ENCODE measurements at regions not wholly inside any gene's neighbourhood (a gene's known extent, or its start where the extent isn't known, plus 50 kb on each side); places are given as distances from the start of the nearest gene placed in this dataset.

DNA sequence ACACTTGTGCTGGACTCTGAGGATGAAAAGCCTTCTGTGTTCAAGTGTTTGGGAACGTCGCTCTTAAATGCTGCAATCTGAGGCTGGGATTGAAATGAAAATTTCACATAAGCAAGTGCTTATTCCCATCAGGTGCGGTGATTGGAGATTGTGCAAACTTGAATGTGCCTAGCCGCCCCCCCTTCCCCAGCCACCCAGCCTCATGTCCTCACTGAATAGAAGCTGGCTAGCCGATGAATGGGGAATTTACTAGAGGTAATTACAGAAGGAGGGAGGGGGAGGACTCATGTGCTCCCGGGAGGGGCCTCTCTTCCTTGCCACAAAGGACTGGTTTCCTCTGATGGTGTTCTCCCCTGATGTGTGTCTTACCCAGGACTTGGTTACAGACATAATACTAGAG lies 544.8 kb upstream of the EEF2KMT start:
- TF ChIP-seq, protein P1, sequence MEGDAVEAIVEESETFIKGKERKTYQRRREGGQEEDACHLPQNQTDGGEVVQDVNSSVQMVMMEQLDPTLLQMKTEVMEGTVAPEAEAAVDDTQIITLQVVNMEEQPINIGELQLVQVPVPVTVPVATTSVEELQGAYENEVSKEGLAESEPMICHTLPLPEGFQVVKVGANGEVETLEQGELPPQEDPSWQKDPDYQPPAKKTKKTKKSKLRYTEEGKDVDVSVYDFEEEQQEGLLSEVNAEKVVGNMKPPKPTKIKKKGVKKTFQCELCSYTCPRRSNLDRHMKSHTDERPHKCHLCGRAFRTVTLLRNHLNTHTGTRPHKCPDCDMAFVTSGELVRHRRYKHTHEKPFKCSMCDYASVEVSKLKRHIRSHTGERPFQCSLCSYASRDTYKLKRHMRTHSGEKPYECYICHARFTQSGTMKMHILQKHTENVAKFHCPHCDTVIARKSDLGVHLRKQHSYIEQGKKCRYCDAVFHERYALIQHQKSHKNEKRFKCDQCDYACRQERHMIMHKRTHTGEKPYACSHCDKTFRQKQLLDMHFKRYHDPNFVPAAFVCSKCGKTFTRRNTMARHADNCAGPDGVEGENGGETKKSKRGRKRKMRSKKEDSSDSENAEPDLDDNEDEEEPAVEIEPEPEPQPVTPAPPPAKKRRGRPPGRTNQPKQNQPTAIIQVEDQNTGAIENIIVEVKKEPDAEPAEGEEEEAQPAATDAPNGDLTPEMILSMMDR (conservative IDR thresholded peaks at IDR 0.05 in 1 of 2, IDR thresholded peaks at IDR 0.05 in 1 of 2; ENCODE audit: low read depth in 1 of 2, low read length in 2 of 2), result no peak
- no peak for TF ChIP-seq EZH2 (IDR thresholded peaks at IDR 0.05; ENCODE audit: low read length, missing control alignments)

All from fibroblast of lung (primary cell).